Astrocyte (in vitro differentiated cells and primary cell): ENCODE measurements at regions not wholly inside any gene's neighbourhood (a gene's known extent, or its start where the extent isn't known, plus 50 kb on each side); places are given as distances from the start of the nearest gene placed in this dataset.

Experiments
- DNase-seq: peaks from one replicate; pipeline ENCODE4 v3.0.0-alpha.2; 2010; ENCODE audit warnings: low read depth
- FAIRE-seq: peaks from 2 replicates; lab custom pipeline; 2011; peaks lifted over from hg19 to GRCh38; lab: Jason Lieb, UNC
- H2AFZ ChIP-seq: 2 replicates; pipeline ENCODE4 v1.6.0; 2012; ENCODE audit warnings: low read depth, low read length, inconsistent platforms
- H3K27ac ChIP-seq: 2 replicates; pipeline ENCODE4 v1.5.1; 2011; ENCODE audit warnings: low read depth, low read length, inconsistent platforms
- H3K27me3 ChIP-seq: 2 replicates; pipeline ENCODE4 v1.6.0; 2011; ENCODE audit warnings: low read length, inconsistent platforms; ENCODE audit not compliant: insufficient read depth
- H3K36me3 ChIP-seq: 2 replicates; pipeline ENCODE4 v1.5.1; 2011; ENCODE audit warnings: low read length, inconsistent platforms; ENCODE audit not compliant: insufficient read depth
- H3K4me1 ChIP-seq: 2 replicates; pipeline ENCODE4 v1.5.1; 2011; ENCODE audit warnings: low read length, inconsistent platforms; ENCODE audit not compliant: insufficient read depth
- H3K4me2 ChIP-seq: 2 replicates; pipeline ENCODE4 v1.6.0; 2012; ENCODE audit warnings: low read length, inconsistent platforms
- H3K4me3 ChIP-seq: 2 replicates; pipeline ENCODE4 v1.5.1; 2011; ENCODE audit warnings: low read depth, mild to moderate bottlenecking, low read length, inconsistent platforms; ENCODE audit not compliant: insufficient read depth
- H3K79me2 ChIP-seq: 2 replicates; pipeline ENCODE4 v1.6.0; 2012; ENCODE audit warnings: mild to moderate bottlenecking, low read length, inconsistent platforms; ENCODE audit not compliant: insufficient read depth
- H3K9ac ChIP-seq: 2 replicates; pipeline ENCODE4 v1.6.0; 2012; ENCODE audit warnings: mild to moderate bottlenecking, low read length, inconsistent platforms
- H3K9me3 ChIP-seq: 2 replicates; pipeline ENCODE4 v1.5.1; 2012; ENCODE audit warnings: low read depth, mild to moderate bottlenecking, low read length, inconsistent platforms; ENCODE audit not compliant: insufficient read depth
- H4K20me1 ChIP-seq: 2 replicates; pipeline ENCODE4 v1.6.0; 2012; ENCODE audit warnings: low read length, inconsistent platforms; ENCODE audit not compliant: insufficient read depth
- H3K27ac Mint-ChIP-seq: one replicate; pipeline ENCODE4 v1.8.0; 2021; ENCODE audit warnings: mild to moderate bottlenecking, mixed read lengths; ENCODE audit not compliant: unreplicated experiment
- H3K27me3 Mint-ChIP-seq: one replicate; pipeline ENCODE4 v1.8.0; 2021; ENCODE audit warnings: low read depth, mixed read lengths; ENCODE audit not compliant: unreplicated experiment
- H3K36me3 Mint-ChIP-seq: one replicate; pipeline ENCODE4 v1.8.0; 2021; ENCODE audit warnings: low read depth, mixed read lengths; ENCODE audit not compliant: unreplicated experiment
- H3K4me1 Mint-ChIP-seq: one replicate; pipeline ENCODE4 v1.8.0; 2021; ENCODE audit warnings: low read depth, mixed read lengths; ENCODE audit not compliant: unreplicated experiment
- H3K4me3 Mint-ChIP-seq: one replicate; pipeline ENCODE4 v1.8.0; 2021; ENCODE audit warnings: mild to moderate bottlenecking, moderate library complexity, mixed read lengths; ENCODE audit not compliant: unreplicated experiment
- H3K9me3 Mint-ChIP-seq: one replicate; pipeline ENCODE4 v1.8.0; 2021; ENCODE audit warnings: mild to moderate bottlenecking, mixed read lengths; ENCODE audit not compliant: unreplicated experiment
- EZH2 ChIP-seq: IDR thresholded peaks from 2 replicates; pipeline ENCODE4 v1.6.1; 2012; ENCODE audit warnings: mild to moderate bottlenecking, low read length, inconsistent platforms; ENCODE audit not compliant: insufficient read depth
- TF ChIP-seq, protein P1 (sequence below): IDR thresholded peaks from 2 replicates; pipeline ENCODE4 v1.5.1; 2011; ENCODE audit warnings: low read depth, mild to moderate bottlenecking, inconsistent platforms, low read length, moderate library complexity; ENCODE audit not compliant: insufficient read depth

DNA sequence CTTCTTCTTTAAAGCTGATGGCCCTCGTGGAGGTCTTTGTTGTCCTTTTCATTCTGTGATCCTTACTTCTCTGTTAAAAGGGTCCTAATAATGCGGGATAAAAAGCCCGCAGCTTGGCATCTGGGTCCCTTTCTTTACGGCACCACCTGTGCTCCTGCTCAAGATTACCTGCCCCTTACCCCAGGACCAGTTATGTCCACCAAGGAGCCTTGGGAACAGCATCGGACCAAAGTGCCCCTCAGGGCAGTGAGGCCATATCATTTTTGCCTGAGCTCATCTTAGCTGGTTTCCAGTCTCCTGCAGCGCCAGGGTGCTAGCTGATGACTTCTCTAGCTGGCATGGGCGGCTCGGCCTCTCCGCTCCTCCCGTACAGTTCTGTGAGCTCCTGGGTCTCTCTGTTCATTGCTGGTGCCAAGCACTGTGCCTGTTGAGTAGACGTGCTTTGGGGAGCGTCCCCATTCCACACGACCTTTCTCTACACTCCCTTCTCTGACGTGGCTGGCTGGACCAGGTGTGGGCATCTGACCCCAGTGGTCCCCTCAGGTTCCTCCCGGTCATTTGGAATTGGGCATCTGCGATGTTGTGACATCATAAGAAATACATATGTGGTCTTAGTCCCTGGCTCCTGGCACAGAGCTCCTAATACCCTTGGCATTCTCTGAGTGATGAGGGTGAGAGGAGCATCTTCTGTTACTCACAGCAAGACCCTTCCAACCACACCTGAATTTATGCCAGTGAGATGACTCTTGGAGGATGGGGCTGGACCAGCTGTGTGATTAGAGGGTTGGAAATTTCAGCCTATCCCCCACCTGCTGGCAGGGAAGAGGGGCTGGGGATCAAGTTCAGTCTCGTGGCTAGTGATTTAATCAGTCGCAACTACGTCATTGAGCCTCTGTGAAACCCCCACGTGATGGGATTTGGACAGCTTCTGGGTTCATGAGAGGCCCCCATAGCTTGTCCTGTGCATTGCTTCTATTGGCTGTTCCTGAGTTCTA is 134.2 kb upstream of the HS6ST1 start:
- H3K27me3 Mint-ChIP-seq, result peaks cover 48% of the 10 kb centered on the region

DNA sequence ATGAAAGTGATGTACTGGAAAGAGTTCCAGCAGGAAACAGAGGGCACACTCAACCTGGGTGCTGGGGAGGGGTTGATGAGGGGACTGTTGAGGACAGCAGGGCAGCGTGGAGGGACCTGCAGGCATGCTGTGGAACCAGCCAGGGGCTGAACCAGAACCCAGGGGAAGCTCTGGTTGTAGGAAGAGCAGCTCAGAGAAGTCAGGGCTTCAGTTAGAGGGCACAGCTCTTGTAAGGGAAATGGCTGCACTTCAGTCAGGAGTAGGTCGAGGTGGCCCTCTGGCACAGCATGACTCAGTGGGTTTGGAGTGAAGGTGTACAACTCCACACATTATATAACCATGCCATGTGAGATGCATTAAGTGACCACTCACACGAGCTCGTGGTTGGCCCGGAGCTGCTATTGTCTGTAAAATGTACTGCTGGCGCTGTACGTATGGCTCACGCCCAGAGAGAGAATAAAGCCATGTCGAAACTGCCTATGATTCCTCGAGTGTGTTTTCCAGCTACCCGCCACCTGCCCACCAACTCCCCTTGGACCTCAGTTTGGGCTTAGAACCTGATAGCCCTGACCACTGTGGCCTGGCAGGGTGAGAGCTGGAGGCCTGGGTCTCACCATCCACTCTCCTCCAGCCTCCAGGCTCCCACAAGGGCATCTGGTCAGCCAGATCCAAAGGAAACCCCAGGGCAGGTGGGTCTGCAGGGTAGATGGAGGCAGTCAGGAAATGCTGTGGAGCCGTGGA is 136.5 kb upstream of the HS6ST1 start:
- no peak for DNase-seq

More for the DNA sequence above, 134.2 kb upstream of the HS6ST1 start:
- no peak overlapping the region for H3K4me3 ChIP-seq
- no peak overlapping the region for H2AFZ ChIP-seq
- H3K27ac ChIP-seq, result no peak overlapping the region
- H3K36me3 Mint-ChIP-seq, result no peaks in the 10 kb centered on the region
- no peaks in the 10 kb centered on the region for H3K4me1 Mint-ChIP-seq
- no peak overlapping the region for H3K4me3 Mint-ChIP-seq
- no peak overlapping the region for H3K27ac Mint-ChIP-seq
- H3K9me3 Mint-ChIP-seq, result peaks cover 11% of the 10 kb centered on the region
- H3K79me2 ChIP-seq, result no peaks in the 10 kb centered on the region
- H3K27me3 ChIP-seq, result peaks cover 4% of the 10 kb centered on the region
- no peak overlapping the region for H3K9ac ChIP-seq
- no peak overlapping the region for H3K4me2 ChIP-seq
- no peaks in the 10 kb centered on the region for H3K9me3 ChIP-seq
- H3K36me3 ChIP-seq, result no peaks in the 10 kb centered on the region
- FAIRE-seq (no peak), DNase-seq (no peak)
- TF ChIP-seq, protein P1, sequence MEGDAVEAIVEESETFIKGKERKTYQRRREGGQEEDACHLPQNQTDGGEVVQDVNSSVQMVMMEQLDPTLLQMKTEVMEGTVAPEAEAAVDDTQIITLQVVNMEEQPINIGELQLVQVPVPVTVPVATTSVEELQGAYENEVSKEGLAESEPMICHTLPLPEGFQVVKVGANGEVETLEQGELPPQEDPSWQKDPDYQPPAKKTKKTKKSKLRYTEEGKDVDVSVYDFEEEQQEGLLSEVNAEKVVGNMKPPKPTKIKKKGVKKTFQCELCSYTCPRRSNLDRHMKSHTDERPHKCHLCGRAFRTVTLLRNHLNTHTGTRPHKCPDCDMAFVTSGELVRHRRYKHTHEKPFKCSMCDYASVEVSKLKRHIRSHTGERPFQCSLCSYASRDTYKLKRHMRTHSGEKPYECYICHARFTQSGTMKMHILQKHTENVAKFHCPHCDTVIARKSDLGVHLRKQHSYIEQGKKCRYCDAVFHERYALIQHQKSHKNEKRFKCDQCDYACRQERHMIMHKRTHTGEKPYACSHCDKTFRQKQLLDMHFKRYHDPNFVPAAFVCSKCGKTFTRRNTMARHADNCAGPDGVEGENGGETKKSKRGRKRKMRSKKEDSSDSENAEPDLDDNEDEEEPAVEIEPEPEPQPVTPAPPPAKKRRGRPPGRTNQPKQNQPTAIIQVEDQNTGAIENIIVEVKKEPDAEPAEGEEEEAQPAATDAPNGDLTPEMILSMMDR, result no peak
- no peak for TF ChIP-seq EZH2
- H4K20me1 ChIP-seq, result no peaks in the 10 kb centered on the region
- no peaks in the 10 kb centered on the region for H3K4me1 ChIP-seq

More for the DNA sequence above, 136.5 kb upstream of the HS6ST1 start:
- TF ChIP-seq, protein P1, result no peak
- no peak for TF ChIP-seq EZH2
- H3K36me3 ChIP-seq, result no peaks in the 10 kb centered on the region
- no peak overlapping the region for H3K9ac ChIP-seq
- no peak for FAIRE-seq
- H3K36me3 Mint-ChIP-seq, result no peaks in the 10 kb centered on the region
- H3K79me2 ChIP-seq, result no peaks in the 10 kb centered on the region
- no peak overlapping the region for H3K27ac Mint-ChIP-seq
- no peak overlapping the region for H3K27ac ChIP-seq
- H3K4me1 Mint-ChIP-seq, result peaks cover 2% of the 10 kb centered on the region
- H3K4me3 Mint-ChIP-seq, result no peak overlapping the region
- H2AFZ ChIP-seq, result no peak overlapping the region
- H3K9me3 Mint-ChIP-seq, result peaks cover 11% of the 10 kb centered on the region
- peaks cover 4% of the 10 kb centered on the region for H3K27me3 ChIP-seq
- H3K27me3 Mint-ChIP-seq, result peaks cover 47% of the 10 kb centered on the region
- no peak overlapping the region for H3K4me3 ChIP-seq
- H3K9me3 ChIP-seq, result no peaks in the 10 kb centered on the region
- H4K20me1 ChIP-seq, result no peaks in the 10 kb centered on the region
- no peaks in the 10 kb centered on the region for H3K4me1 ChIP-seq
- no peak overlapping the region for H3K4me2 ChIP-seq
